AG08395 (cell line): ENCODE measurements at regions not wholly inside any gene's neighbourhood (a gene's known extent, or its start where the extent isn't known, plus 50 kb on each side); places are given as distances from the start of the nearest gene placed in this dataset.
"Not testable (repeated sequence)": the region's sequence is repeated elsewhere in the genome, so short reads cannot be mapped to it uniquely, and the experiment has no call there.

Experiments used
- DNase-seq: peaks from one replicate; pipeline ENCODE4 v3.0.0; 2012; ENCODE audit warnings: mixed read lengths, low spot score

- no peak for DNase-seq
Measured at GRCh38 chr13:37510441-37510840, 88.1 kb downstream of the POSTN start.

- no peak for DNase-seq
Measured at GRCh38 chr13:37505531-37505930, 93.0 kb downstream of the POSTN start.

DNA sequence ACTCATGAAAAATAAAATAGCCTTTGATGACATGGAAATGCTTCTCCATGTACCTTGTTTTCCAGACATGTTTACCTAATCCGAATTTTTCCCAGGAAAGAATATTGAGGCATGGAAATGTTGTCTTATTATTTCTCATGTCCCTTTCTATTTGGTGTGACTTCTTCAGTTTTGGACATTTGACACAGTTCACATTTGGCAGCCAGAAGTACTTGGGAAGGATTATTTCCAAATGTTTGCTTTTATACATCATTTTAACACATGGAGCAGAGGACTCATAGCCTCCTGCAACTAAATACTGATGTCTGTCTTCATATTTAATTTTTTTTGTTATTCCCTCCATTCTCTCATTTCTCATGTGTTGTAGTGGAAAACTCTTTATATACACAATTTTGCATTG lies 94.3 kb downstream of the POSTN start:
- no peak for DNase-seq

DNA sequence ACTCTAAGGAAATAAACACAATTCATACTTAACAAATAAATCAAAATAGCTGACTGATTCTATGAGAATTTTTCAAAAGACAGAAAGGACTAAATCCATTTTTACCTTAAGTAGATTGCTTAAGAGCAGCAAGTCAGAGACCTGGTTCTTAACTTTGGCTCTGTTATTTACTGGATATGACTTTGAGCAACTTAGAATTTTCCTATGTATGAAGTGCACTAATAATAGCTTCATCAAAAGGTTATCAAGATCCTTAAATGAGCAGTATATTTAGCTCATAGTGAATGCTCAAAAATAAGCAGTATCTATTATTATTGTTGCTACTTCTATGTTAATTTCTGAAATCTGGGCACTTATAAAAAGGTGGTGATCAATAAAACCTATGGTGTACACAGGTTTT lies 95.3 kb downstream of the POSTN start:
- DNase-seq = no peak

- DNase-seq = not testable (repeated sequence)
Measured at GRCh38 chr13:37502303-37502993, 96.1 kb downstream of the POSTN start.

DNA sequence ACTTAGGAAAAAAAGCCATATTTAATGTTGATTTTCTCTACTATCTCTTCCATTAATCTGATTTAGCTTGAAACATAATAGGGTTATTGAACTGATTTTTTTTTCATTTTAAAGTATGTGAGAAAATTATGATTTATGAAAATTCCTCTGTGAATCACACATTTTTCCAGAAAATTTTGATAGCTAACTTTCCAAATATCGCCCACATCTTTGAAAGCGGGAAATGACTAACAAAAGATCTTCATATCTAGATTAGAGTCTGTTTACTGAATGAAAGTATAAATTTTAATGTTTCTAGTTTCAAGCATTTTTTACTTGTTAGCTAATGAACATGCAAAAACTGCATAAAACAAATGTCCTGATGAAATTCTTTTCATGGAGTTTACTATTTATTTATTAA lies 97.4 kb downstream of the POSTN start:
- DNase-seq = no peak

DNA sequence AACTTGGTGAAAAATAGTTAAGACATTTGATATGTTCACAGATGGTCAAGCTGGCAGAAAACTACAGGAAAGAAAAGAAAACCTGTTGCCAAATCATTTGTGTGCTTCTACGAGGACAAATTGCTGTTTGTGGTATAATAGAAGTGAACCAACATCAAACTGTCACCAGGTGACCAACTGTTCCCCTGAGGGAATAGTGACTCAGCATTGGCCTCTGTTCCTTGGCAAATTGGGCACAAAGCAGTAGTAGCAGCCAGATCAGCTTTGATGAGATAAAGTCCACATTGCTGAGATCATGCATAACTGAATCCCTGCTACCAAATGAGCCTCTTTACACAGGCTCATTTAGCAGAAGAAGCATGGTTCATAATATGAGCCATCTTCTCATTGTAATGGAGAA lies 103.5 kb downstream of the POSTN start:
- DNase-seq = peak; percentile 62

DNA sequence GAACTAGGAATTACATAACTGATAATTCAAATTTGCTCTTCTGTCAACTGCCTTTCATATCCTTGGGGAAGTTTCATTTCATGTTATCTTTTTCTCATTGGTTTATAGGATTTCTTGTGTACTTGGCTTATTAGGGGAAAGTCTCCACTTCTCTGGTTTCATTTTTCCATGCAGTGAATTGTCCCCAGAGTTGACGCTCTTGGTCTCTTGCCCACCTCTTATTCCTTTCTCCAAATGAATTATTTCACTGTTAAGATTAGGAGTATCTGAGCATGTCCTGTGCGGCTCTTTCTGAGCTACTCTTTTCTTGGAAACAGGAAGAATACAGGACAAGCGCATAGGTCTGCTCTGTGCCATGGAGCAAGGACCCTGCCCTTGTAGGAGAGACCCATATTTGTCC lies 104.8 kb downstream of the POSTN start:
- no peak for DNase-seq

- DNase-seq = peak; percentile 69
Measured at GRCh38 chr13:37492741-37493514, 105.6 kb downstream of the POSTN start.

GRCh38 chr13:37492075-37492474 lies 106.5 kb downstream of the POSTN start:
- DNase-seq = no peak

- DNase-seq = no peak
Measured at GRCh38 chr13:37491661-37492060, 106.9 kb downstream of the POSTN start.

- no peak for DNase-seq
Measured at GRCh38 chr13:37490176-37490779, 108.3 kb downstream of the POSTN start.

GRCh38 chr13:37488726-37489125 lies 109.8 kb downstream of the POSTN start:
- peak; percentile 38 for DNase-seq

GRCh38 chr13:37486171-37486681 lies 112.3 kb downstream of the POSTN start:
- no peak for DNase-seq

DNA sequence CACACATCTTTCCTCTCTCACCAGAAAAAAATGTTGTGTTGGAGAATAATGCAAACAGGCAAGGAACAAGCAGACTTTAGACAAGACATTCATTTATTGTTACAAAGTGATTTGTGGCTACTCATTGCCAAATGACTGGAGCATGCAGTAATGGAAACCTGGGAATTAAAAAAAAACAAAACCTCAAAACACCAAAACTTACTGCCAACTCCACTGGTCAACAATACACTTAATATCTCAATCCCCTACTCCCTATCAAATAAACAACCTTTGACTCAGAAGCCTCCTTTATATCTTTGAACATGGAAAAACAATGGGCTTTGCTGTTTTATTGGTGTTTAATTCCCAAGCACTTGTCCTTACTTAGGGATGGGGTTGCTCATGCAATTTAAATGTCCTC lies 112.8 kb downstream of the POSTN start:
- DNase-seq = no peak

DNA sequence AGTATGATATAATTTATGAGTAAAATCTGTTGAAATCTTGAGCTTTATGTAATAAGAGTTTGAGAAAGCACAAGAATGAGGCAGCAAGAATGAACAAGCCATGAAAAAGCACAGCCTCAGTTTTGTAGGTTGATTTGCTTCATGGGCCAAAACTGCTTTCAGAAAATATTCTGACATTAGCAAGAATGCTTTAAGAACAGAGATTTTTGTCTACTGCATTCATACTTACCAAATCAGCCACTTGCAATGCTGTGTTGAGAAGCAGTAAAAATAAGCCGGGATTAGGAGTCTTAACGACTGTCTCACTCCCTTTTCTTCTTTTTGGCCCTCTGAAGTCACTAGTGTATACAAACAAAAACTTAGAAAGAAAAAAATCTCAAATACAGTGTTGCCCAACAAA lies 114.5 kb downstream of the POSTN start:
- DNase-seq = no peak

DNA sequence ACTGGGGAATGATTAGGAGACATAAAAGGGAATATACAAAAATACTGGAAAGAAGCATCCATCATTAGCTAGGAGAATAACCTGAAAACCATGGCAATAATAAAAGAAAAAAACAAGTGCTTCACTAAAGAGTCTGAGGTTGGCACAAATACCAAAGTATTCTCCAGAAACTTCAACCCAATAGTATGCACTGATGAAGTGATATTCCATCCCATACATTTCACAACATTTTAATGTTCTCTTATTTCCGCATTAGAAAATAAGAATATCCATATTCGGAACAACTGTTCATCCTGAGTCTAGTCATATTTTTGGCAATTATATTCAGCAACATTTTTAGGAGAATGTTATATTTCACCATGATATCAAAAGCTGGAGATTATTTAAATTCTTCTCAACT lies 116.2 kb downstream of the POSTN start:
- no peak for DNase-seq

GRCh38 chr13:37481885-37482227 lies 116.7 kb downstream of the POSTN start:
- no peak for DNase-seq

- DNase-seq = peak; percentile 16
Measured at GRCh38 chr13:37481011-37481884, 117.3 kb downstream of the POSTN start.

DNA sequence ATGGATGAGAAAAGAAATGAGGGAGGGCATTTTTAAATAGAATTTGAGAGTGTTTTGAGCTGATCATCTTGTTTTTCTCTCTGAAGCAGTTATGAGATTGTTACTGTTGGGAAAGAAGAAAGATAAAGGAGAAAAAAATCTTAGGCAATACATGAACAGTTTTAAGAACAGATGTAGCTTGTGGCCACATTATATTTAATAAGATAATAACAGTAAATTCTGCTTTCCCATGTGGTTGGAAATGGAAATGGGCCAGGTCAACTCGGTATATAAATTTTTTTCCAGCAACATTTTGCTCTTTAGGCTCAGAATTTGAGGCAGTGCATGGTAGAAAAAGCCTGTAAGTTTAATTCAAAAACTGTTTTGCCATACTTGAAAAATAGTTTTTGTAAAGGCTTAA lies 118.7 kb downstream of the POSTN start:
- DNase-seq = no peak

DNA sequence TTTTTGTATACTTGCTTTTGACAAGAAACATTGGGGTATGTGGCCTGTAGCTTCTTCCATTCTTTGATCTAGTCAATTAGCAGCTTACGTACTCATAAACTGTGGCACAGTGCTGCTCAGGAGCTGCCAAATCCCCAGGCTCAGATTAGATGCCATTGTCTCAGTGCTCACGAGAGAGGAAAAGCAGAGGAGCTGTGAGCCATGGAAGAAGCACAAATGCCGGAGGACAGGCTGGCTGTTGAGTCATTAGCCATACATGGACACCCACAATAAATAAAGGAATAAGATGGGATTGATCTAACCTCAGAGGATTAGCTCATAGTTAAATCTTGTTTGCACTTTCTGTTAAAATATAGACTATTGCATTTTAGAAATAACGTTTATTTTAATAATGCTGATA lies 121.7 kb downstream of the POSTN start:
- DNase-seq = peak; percentile 49

GRCh38 chr13:37475966-37476365 lies 122.6 kb downstream of the POSTN start:
- DNase-seq = no peak
